HL-60/S4 treated with phorbol 12-myristate 13-acetate at 8.2 ng/mL for 4 days and 3 days (cell line): ENCODE measurements at regions not wholly inside any gene's neighbourhood (a gene's known extent, or its start where the extent isn't known, plus 50 kb on each side); places are given as distances from the start of the nearest gene placed in this dataset.

Experiments
- in situ Hi-C: fragments of 300-500 bp; cut with MboI; formaldehyde crosslinking; loops from 2 replicates; pipeline ENCODE4 v1.15.0; 2022; ENCODE audit warnings: low sequenced_read_pairs

DNA sequence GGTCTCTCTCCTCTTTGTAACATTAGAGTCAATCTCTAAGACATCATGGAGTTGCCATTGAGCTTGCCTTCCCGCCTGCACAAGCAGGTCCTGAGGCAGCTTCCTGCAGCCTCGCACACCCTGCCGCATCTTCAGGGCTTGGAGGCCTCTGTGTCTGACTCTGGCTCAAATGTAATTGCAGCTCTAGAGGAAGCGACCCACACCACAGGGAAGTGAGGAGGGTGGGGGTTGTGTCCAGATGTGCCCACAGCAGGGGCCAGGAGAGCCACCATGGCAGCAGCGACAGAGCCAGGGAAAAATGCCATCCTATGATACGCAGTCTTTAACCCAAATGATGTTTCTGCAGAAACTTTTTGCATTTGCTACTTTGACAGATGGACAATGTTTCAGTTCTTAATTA lies 216.0 kb upstream of the ZNF32 start:
- in situ Hi-C loops = no loop called here

DNA sequence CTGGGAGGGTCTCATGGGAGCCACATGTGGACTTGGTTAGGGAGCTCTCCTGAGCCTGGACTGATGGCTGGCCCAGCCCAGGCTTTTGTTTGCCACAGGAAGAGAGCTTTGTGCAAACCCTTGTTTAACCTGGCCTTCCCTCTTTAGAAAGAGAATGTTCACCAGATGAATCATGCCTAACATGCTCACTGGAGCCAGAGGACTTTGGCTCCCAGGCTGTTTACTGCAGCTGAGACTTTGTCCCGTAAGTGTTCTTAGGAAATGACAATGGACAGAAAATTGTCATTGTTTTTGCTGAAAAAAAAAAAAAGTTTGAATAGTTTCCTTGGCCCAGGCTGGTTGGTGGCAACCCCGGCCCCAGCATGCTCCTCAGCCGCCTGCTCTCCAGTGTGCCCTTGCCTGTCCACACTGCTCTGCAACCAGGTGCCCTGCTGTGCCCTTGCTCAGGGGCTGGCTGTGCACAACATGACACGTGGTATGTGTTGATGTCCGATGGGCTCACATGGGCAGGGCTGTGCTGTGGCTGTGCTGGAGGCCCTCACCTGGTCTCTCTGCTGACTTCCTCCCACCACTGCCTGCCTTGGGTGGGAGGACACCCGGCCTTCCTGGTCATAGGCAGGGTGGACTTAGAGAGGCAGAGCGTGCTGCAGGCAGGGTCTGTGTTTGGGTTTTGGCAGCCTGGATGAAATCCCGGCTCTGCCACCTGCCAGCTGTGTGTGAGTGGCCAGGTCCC lies 215.3 kb upstream of the ZNF32 start:
- in situ Hi-C loops = no loop called here

DNA sequence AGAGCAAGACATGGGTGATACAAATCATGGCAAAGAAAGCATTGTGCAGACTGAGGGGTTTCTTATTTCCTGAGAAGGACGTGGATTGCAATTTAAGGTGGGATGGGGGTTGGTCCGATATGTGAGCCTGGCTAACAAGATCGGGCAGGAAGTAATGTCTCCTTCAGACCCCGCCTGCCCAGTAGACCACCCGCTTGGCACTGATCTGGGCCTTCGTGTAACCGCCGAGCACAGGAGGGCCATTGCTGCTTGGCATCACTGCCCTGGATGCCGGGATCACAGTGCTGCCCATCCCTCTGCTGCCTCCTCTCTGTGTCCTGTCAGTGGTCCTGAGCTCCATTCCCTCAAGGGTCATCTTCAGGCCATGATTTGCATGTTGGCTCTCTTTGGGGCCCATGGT lies 214.6 kb upstream of the ZNF32 start:
- in situ Hi-C loops = no loop called here

DNA sequence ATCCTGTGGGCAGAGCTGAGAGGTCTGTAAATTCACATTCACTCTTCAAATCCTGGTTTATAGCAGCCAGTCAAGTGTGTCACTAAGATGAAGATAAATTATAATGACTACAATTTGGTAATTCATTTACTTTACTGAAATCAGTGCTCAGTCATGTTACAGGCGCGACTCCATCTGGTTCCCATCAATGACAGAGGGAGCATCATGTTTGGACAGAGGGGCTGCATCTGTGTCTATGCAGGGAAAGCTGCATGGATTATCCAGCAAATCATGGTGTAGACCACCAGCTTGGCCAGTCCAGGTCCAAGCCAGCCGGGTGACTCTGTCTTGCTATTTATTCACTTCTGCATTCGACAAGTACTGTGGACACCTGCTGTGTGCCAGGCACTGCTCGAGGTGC lies 214.1 kb upstream of the ZNF32 start:
- in situ Hi-C loops = no loop called here

DNA sequence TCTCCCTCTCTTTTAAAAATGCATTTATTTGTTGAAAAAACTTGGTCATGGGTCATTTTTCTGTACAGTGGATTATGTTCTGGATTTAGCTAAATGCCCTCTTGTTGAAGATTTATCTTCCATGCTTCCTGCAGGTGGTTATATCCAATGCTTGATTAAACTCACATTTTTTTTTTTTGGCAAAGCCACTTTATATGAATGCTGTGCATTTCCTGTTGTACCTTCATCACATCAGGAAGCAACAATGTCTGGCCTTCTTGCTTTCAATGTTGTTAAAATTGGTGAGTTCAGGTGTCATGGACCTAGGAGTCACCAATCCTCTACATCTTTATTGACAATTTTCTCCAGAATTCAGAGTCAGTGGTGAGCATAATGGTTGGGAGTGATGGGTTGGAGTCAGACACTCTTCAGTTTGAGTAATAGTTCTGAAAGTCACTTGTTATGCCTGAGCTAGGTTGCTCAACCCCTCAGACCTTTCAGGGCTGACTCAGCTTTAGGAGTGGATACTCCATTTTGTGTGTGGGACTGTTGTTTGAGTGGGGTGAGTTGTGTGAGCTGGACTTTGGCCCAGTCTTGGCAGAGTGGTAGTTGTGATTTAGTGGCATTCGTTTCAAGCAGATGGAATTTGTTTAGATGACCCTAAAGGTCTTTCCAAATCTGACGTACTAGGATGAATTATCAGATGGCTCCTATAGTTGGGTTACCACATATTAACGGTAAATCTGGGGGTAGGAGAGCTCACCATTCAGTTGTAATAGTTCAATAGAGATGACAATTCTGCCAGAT lies 213.5 kb upstream of the ZNF32 start:
- in situ Hi-C loops = no loop called here

DNA sequence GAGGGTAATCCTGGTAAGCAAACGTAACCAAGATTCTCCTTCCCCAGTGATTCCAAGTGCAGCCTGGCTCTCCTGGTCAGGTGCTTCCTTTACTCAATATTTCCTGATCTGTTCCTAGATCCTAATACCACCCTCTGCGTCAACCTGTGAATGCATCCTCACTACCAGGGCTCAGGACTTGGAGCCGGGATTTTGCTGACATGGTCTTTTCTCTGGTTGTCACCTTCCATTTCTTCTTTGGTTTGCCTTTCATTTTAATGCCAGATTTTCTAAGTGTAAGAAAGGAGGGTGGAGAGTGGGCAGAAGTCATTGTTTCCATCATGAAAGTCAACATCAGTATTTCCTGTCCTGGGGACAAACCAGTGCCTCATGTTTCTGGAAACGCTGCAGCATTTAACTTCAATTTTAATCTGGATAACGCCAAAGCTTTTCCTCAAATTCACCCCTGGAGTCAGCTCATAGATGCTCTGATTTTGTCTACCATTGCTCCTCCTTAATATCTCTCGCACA lies 210.4 kb upstream of the ZNF32 start:
- in situ Hi-C loops = no loop called here

DNA sequence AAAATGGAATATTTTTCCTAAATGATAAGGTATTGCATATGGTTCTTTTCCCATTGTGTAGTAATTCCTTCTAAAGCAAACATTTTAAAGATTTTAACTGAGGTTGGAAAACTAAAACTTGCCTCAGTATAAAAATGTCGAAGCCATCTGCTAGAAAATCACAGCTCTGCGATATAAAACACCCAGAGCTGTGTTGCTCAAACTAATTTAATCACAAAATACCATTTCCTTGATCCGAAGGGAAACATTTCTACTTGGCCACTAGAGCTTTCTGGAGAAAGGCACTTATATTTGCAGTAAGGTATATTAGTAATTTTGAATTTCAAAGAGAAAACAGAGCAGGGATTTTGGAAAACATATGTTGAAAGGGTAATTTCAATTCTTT lies 209.2 kb upstream of the ZNF32 start:
- in situ Hi-C loops = no loop called here

DNA sequence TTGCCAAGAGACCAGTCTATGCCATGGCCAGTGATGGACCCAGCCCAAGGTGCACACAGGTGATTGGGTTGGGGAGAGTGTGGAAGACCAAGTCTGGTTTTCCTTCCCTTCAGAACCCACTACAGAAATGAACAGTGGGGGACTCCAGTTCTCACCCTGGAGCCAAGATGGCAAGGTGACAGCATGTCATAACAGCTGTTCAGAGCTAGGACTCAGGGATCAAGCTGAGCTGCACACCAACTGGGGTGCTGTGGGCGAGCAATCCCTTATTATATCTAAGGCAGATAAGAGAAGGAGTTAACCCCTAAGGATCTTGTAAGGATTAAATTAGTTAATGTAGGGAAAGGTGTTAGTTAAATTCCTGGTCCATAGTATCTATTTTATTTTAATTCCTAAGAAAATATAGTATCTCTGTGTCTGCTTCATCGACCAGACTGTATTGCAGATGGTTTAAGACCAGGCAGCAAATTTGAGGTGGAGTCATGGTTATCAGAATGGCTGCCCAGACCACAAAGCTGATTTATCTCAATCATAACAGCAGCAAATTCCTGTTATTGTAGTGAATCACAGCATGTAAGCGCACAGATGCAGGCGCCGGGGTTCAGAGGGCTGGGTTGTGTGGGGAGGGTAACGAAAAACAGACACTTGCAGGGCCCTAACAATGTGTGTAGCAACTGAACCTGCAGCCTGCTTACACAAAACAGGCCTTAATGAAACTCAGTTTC lies 208.7 kb upstream of the ZNF32 start:
- in situ Hi-C loops = no loop called here

DNA sequence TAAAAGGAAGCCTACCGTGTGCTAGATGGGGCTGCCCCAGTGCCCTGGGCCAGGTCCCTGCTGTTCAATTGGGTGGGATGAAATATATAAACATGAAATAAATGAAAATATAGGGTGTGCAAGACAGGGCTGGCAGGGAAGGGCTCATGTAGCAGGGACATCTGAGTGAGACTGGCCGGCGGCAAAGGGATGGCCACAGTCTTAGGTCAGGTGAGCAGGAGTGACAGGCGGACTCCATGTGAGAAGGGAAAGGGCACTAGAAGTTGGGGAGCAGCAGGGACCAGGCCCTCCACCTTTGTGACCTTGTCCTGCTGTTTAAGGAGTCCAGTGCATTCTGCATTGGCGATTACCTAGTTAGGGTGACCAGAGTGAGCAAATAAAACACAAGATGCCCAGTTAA lies 207.6 kb upstream of the ZNF32 start:
- in situ Hi-C loops = no loop called here

DNA sequence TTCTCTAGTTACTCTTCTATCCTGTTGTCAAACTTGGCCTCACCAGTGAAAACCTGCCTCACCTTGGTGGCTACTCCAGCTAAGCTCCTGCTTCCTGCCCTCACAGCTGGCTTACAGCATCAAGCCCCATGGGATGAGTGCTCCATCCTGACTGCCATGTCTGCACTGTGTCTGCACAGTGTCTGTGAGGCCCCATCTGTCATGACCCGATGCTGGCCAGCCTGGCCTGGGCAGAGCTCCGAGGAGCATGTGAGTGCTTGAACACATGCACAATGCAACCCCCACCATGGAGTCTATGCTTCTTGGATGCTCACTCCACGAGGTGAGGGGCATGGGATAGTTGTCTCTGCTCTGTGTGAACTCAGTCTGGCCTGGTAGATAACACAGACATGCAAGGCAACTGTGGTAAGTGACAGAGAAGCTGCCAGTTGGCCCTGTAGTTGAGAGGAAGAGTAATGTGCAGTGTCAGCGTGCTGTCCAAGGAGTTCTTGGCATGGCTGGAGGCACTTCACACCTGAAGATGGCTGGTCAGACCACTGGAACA lies 207.1 kb upstream of the ZNF32 start:
- in situ Hi-C loops = no loop called here

DNA sequence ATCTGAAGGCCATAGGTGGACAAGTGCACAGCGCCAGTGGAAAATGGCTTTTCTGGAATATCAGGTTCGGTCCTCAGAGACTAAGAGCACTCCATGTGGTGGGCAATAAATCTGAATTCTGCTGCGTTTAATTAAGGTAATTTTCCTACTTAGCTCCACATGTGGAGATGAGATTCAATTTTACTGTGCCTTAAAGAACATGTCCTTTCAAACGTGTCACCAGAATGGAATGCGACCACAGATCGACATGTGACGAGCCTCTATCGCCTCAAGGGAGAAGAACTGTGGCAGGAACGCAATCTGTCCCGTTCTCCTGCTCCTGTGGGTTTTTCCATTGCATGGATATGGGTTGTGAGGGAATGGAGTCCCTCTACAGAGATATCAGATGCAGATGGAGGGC lies 205.3 kb upstream of the ZNF32 start:
- in situ Hi-C loops = no loop called here

DNA sequence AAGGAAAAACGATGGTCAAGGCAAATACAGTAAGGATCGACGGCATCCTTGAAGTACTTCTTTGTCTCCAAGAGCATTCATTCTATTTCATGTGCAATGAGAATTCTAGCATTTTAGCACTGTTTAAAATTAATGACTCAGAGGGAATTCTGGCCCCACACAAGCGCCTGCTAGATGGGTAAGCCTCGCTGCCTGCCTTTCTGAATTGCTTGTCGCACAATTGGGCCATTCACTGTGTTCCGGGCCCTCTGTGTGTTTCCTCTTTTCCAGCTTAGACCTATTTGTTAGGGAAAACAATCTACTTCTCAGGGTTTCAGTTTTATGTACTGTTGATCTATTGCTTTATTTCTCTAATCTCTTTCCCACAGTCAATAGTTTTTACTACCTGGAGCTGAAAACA lies 204.7 kb upstream of the ZNF32 start:
- in situ Hi-C loops = no loop called here

DNA sequence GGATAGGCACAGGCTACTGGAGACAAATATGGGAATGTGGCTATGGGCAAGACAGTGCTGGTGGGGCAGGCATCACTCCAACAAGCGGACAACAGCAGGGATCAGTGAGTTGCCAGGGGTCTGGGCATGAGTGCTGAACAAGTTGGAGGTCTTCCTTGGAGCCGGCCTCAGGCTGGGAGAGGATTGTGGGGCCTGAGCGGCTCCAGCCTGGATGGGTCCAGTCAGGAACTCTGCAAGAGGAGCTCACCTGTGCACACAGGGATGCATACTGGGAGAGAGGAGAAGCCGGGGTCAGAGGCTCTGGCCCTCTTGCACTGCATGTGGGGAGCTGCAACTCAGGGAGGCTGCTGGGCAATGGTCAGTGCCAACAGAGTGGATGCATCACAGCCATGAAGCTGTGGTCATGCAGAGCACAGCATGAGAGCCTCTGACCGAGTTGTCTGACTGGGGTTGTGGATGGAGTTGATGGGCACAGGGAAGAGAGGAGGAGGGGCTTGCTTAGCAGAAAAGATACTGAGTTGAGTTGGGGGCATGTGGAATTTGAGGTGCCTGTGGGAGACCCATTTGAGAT lies 204.0 kb upstream of the ZNF32 start:
- in situ Hi-C loops = no loop called here

DNA sequence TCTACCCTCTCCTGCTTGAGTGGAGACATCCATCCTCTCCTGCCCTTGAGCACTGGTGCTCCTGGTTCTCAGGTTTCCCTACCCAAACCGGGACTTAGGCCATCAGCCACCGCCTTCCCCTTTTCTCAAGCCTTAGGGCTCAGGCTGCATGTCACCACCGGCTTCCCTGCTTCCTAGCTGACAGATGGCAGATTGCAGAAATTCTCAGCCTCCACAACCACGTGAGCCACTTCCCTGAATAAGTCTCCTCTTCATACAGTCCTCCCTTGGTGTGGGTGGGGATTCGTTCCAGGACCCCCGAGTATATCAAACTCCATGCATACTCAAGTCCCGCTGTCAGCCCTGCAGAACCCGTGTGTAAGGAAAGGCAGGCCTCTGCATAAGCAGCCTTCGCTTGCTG lies 203.5 kb upstream of the ZNF32 start:
- in situ Hi-C loops = no loop called here

DNA sequence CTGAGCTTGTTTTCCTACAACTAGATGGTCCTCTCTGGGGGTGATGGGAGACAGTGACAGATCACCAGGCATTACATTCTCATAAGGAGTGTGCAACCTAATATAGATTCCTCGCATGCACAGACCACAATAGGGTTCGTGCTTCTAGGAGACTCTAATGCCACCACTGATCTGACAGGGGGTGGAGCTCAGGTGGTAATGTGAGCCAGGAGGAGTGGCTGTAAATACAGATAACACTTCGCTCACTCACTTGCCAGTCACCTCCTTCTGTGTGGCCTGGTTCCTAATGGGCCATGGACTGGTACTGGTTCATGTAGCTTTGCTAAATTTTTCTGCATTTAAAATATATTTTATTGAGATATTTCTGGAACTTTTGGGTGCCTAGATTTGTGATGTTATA lies 202.3 kb upstream of the ZNF32 start:
- in situ Hi-C loops = no loop called here

DNA sequence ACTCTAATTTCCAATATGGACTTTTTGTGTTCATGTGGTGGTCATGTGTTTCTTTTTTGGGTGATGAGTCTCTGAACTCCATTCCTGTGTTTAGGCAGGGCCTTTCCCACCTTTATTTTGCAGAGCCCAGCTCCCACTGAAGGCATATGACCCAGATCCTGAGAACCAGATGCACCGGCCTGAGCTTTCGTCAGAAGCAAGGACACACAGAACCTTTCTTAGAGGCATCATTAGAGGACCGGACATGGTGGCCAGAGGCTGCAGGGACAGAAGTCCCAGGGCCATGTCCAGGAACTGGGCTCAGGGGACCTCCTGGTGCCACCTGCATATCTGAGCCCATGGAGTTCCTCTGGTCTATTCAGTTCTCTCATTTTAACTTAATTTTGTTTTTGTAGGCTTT lies 200.9 kb upstream of the ZNF32 start:
- in situ Hi-C loops = no loop called here

DNA sequence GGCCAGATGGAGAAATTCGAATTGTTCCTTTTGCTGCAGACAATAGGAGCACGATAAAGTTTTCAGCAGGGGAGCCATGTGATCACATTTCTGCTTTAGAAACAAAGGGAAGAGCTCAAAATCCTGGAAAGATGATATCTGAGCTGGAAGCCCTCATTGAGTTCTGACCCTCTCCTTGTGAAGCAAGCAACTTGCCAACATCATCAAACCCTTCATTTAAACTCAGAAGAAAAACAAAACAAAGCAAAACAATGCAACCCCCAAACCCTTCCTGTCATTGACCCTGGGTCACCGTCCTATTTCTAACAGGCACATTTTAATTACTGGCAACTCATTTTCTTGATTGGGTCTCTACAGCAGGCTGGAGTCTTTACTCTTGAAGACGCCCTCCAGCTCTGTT lies 198.3 kb upstream of the ZNF32 start:
- in situ Hi-C loops = no loop called here

DNA sequence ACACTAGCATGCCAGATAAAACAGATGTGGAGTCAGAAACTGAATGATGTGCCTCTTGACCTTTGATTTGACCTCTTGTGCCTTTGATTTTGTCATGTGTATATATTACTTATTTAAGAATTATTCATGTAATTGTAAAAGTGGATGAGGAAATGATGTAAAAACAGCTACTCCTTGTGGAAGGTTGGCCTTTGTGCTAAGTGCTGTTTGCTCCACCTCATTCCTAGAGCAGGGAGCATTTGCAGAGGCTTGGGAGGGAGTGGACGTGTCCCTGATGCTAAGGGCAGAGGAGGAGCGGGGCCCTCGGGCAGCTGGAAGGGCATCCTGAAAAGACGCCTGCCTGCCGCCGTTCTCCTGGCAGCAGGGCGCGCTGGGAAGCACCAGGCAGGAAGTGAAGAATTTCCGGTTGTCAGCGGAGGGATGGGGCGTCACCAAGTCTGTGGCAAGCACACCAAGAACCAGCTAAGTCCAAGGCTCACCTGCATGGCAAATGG lies 197.6 kb upstream of the ZNF32 start:
- in situ Hi-C loops = no loop called here

DNA sequence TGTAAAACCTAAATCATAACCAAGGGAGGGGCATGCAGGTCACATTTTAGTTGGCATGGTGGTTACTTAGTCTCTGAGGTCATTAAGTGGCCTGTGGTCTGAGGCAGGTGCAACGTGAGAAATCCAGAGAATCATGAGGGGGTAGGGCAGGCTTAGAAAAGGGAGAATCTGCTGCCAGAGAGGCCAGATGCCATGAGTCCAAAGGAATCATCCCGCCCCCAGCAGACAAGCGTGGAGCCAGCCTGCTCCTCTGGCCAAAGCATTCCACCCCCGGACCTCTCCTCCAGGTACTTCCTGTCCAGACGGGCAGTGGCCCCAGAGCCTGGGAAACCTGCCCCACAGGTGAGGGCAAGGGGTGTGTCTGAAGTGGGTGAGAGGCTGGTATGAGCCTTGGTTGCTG lies 196.4 kb upstream of the ZNF32 start:
- in situ Hi-C loops = no loop called here

DNA sequence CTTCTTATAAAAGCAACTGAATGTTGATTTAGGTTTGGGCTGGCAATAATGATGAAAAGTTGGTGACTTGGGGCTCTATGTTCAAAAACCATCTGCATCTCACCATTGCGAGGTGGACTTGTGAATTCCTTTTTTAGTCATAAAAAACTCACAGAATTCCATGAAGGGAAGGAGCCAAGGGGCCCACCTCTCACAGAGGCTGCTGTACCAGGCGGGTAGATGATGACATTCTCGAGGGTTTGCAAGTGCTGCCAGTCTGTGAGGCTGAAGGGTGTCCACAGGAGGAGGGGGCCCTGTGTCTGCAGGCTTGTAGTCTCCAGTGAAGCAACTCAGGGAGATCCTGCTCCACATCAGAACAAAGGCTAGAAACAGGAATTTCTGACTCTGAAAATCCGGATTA lies 195.5 kb upstream of the ZNF32 start:
- in situ Hi-C loops = no loop called here
